IMR-90 (cell line): ENCODE measurements at regions not wholly inside any gene's neighbourhood (a gene's known extent, or its start where the extent isn't known, plus 50 kb on each side); places are given as distances from the start of the nearest gene placed in this dataset.

Experiments used
- ATAC-seq: fragments of 200-7000 bp; cut with Tn5 transposase; 2 replicates; pipeline ENCODE4 v1.9.1; 2020; ENCODE audit warnings: low read depth, mild to moderate bottlenecking, moderate library complexity
- BruUV-seq: library from RNA; stranded (reverse); fragments of 400-500 nt; replicated peaks from 2 replicates; lab custom pipeline; 2021; lab: Mats Ljungman, UMichigan
- CTCF ChIA-PET: fragments of 300-600 bp; formaldehyde crosslinking; extraction: SDS; loops from one replicate; lab custom pipeline; 2021; ENCODE audit warnings: antibody characterized with exemption; lab: Yijun Ruan, JAX
- POLR2A ChIA-PET: fragments of 300-600 bp; sonication (Branson Sonifier 250); formaldehyde crosslinking; loops from one replicate; lab custom pipeline; 2022; ENCODE audit warnings: antibody characterized with exemption; ENCODE audit not compliant: unreplicated experiment; lab: Charles Lee
- DNase-seq: peaks from one replicate; pipeline ENCODE4 v3.0.0; 2013
- H2AFZ ChIP-seq: replicated peaks from 2 replicates; pipeline ENCODE3; 2013; ENCODE audit warnings: low read length, mild to moderate bottlenecking; ENCODE audit not compliant: poor library complexity
- H2AK5ac ChIP-seq: 2 replicates; pipeline ENCODE4 v1.6.1; 2013; ENCODE audit warnings: low read depth, low read length, inconsistent platforms
- H2AK9ac ChIP-seq: replicated peaks from 2 replicates; pipeline ENCODE3; 2013; ENCODE audit warnings: mild to moderate bottlenecking, low read depth, low read length, moderate library complexity; ENCODE audit not compliant: poor library complexity
- H2BK120ac ChIP-seq: 2 replicates; pipeline ENCODE4 v1.6.1; 2013; ENCODE audit warnings: low read depth, low read length, inconsistent platforms
- H2BK15ac ChIP-seq: 3 replicates; pipeline ENCODE4 v1.6.1; 2013; ENCODE audit warnings: low read depth, low read length, inconsistent platforms
- H2BK20ac ChIP-seq: 2 replicates; pipeline ENCODE4 v1.6.1; 2013; ENCODE audit warnings: low read depth, mild to moderate bottlenecking, inconsistent platforms, low read length, moderate library complexity
- H2BK5ac ChIP-seq: 2 replicates; pipeline ENCODE4 v1.6.1; 2013; ENCODE audit warnings: mild to moderate bottlenecking, low read depth, low read length, inconsistent platforms; ENCODE audit not compliant: poor library complexity, severe bottlenecking
- H3K14ac ChIP-seq: replicated peaks from 2 replicates; pipeline ENCODE4 v1.6.1; 2013; ENCODE audit warnings: low read depth, low read length, inconsistent platforms
- H3K18ac ChIP-seq: 2 replicates; pipeline ENCODE4 v1.6.1; 2013; ENCODE audit warnings: low read depth, low read length, control low read depth
- H3K23ac ChIP-seq: 2 replicates; pipeline ENCODE4 v1.6.1; 2013; ENCODE audit warnings: low read depth, low read length, inconsistent platforms
- H3K27ac ChIP-seq: 2 replicates; pipeline ENCODE4 v1.5.1; 2013; ENCODE audit warnings: mild to moderate bottlenecking, control low read depth, low read length; ENCODE audit not compliant: insufficient read depth
- H3K27me3 ChIP-seq: 2 replicates; pipeline ENCODE4 v1.6.1; 2013; ENCODE audit warnings: low read length; ENCODE audit not compliant: control insufficient read depth, insufficient read depth
- H3K36me3 ChIP-seq: 2 replicates; pipeline ENCODE4 v1.6.1; 2013; ENCODE audit warnings: low read length, mixed read lengths; ENCODE audit not compliant: control insufficient read depth, insufficient read depth
- H3K4ac ChIP-seq: 2 replicates; pipeline ENCODE4 v1.6.1; 2013; ENCODE audit warnings: low read depth, low read length, inconsistent platforms
- H3K4me1 ChIP-seq: 2 replicates; pipeline ENCODE4 v1.6.1; 2013; ENCODE audit warnings: low read length, mixed read lengths; ENCODE audit not compliant: control insufficient read depth, insufficient read depth
- H3K4me2 ChIP-seq: 2 replicates; pipeline ENCODE4 v1.6.1; 2013; ENCODE audit warnings: low read depth, mild to moderate bottlenecking, control low read depth, low read length, moderate library complexity
- H3K4me3 ChIP-seq: 2 replicates; pipeline ENCODE4 v1.5.1; 2013; ENCODE audit warnings: low read depth, mild to moderate bottlenecking, control low read depth, low read length, moderate library complexity; ENCODE audit not compliant: insufficient read depth
- H3K56ac ChIP-seq: 2 replicates; pipeline ENCODE4 v1.6.1; 2013; ENCODE audit warnings: low read length, inconsistent platforms; ENCODE audit not compliant: insufficient read depth; ENCODE audit errors: extremely low read depth
- H3K79me1 ChIP-seq, 2 experiments: 2 replicates each; pipeline ENCODE4 v1.6.1; 2013; ENCODE audit warnings: low read length in 2 of 2, inconsistent platforms in 1 of 2, low read depth in 1 of 2
- H3K9ac ChIP-seq: 2 replicates; pipeline ENCODE4 v1.6.1; 2013; ENCODE audit warnings: low read depth, low read length, control low read depth
- H3K9me1 ChIP-seq: 2 replicates; pipeline ENCODE4 v1.6.1; 2013; ENCODE audit warnings: low read length, inconsistent platforms; ENCODE audit not compliant: insufficient read depth
- H3K9me3 ChIP-seq: 2 replicates; pipeline ENCODE4 v1.6.1; 2013; ENCODE audit warnings: low read length; ENCODE audit not compliant: control insufficient read depth, insufficient read depth
- H4K20me1 ChIP-seq: 2 replicates; pipeline ENCODE4 v1.6.1; 2013; ENCODE audit warnings: low read length, inconsistent platforms; ENCODE audit not compliant: insufficient read depth
- H4K5ac ChIP-seq: 2 replicates; pipeline ENCODE4 v1.6.1; 2013; ENCODE audit warnings: mild to moderate bottlenecking, low read depth, low read length, control low read depth
- H4K8ac ChIP-seq, 2 experiments: 2 replicates each; pipeline ENCODE4 v1.6.1; 2013; ENCODE audit warnings: low read depth in 2 of 2, low read length in 2 of 2, control low read depth in 1 of 2, inconsistent platforms in 1 of 2
- H4K91ac ChIP-seq: 2 replicates; pipeline ENCODE4 v1.6.1; 2013; ENCODE audit warnings: low read depth, low read length, inconsistent platforms; ENCODE audit not compliant: insufficient read depth
- RFX5 ChIP-seq: IDR thresholded peaks from 2 replicates; pipeline ENCODE4 v1.8.0; 2012; ENCODE audit warnings: low read depth, mild to moderate bottlenecking, low read length, moderate library complexity
- WGBS, 2 experiments: methylation state at CpG; one replicate each; pipeline versions ENCODE4 v1.1.5 to v1.1.7; 2013; ENCODE audit warnings: missing lambda C conversion rate in 2 of 2; ENCODE audit not compliant: insufficient read length in 1 of 2; ENCODE audit errors: extremely low coverage in 2 of 2; 5-methylcytosine and 5-hydroxymethylcytosine counted together
- dilution Hi-C: fragments of 300-500 bp; cut with HindIII; formaldehyde crosslinking; loops from one replicate; pipeline ENCODE4 v1.14.3; 2018; ENCODE audit warnings: low sequenced_read_pairs; ENCODE audit not compliant: unreplicated experiment
- in situ Hi-C: fragments of 300-500 bp; cut with MboI; formaldehyde crosslinking; loops from 3 replicates; pipeline ENCODE4 v1.14.3; 2019; ENCODE audit warnings: low sequenced_read_pairs, inconsistent platforms, mixed read lengths
- intact Hi-C: fragments of 100-400 bp; cut with micrococcal nuclease; formaldehyde crosslinking; loops from 2 replicates; pipeline ENCODE4 v1.10.0; 2022
- TF ChIP-seq, protein P1 (sequence below): fragments of 150-350 bp; IDR thresholded peaks from 2 replicates; pipeline ENCODE4 v1.6.1; 2017; ENCODE audit warnings: mild to moderate bottlenecking, antibody characterized with exemption, low read length, low read depth
- TF ChIP-seq, protein P2 (sequence below): fragments of 150-350 bp; IDR thresholded peaks from 2 replicates; pipeline ENCODE4 v1.6.1; 2016; ENCODE audit warnings: low read depth, mild to moderate bottlenecking, low read length, moderate library complexity, borderline replicate concordance

DNA sequence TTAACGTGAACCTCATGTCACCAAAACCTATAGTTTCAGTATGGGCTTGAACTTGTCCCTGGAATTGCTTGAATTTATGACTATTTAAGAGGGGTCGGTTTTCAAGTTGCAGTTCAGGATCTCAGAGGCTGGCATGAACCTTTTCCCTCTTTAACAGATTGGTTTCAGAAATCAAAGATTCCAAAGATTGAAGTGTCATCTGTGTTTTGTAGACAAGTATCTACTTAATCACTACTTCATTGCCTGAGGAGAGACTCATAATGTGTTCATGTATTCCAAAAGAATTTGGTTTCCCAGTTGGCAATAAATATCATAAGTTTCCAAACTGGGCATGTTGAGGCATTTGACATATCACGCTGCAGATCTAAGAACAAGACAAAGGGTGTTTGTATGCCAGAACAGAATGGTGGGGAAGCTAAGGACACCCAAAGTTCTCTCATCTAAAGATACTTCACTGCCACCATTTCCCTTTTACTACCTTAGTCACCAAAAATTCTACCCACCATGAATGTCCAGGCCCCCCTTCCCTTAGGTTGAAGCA, 199.5 kb downstream of the NUAK1 start:
- in situ Hi-C loops (no loop called here), intact Hi-C loops (no loop called here), dilution Hi-C loops (no loop called here)
- BruUV-seq: no TSS peak
- H2AFZ ChIP-seq: no peak overlapping the region
- ChIA-PET CTCF (interaction anchor here (0.6 kb wide), 2 partner anchors 169 to 1392 kb away, joined by 3 read pairs; no protein-coding TSS in a partner anchor), POLR2A (no interaction called here)
- no peak overlapping the region for H2BK120ac ChIP-seq
- H3K27ac ChIP-seq: no peak overlapping the region
- H2BK5ac ChIP-seq: no peak overlapping the region
- H3K14ac ChIP-seq: no peak overlapping the region
- H2AK9ac ChIP-seq: no peak overlapping the region
- H3K18ac ChIP-seq: no peak overlapping the region
- no peak overlapping the region for H2AK5ac ChIP-seq
- no peak for ATAC-seq
- no peak overlapping the region for H3K56ac ChIP-seq
- no peaks in the 10 kb centered on the region for H3K9me3 ChIP-seq
- H2BK20ac ChIP-seq: no peak overlapping the region
- H3K4ac ChIP-seq: no peak overlapping the region
- no peak overlapping the region for H4K91ac ChIP-seq
- H3K79me1 ChIP-seq: no peaks in the 10 kb centered on the region
- no peak overlapping the region for H3K4me3 ChIP-seq
- no peaks in the 10 kb centered on the region for H3K27me3 ChIP-seq
- no peak for DNase-seq
- H4K5ac ChIP-seq: no peak overlapping the region
- H3K4me1 ChIP-seq: peaks cover 14% of the 10 kb centered on the region
- H3K36me3 ChIP-seq: no peaks in the 10 kb centered on the region
- H3K4me2 ChIP-seq: no peak overlapping the region
- peaks cover 13% of the 10 kb centered on the region for H3K9me1 ChIP-seq
- H3K9ac ChIP-seq: no peak overlapping the region
- H3K23ac ChIP-seq: no peak overlapping the region
- no peak for TF ChIP-seq RFX5
- TF ChIP-seq, protein P1, sequence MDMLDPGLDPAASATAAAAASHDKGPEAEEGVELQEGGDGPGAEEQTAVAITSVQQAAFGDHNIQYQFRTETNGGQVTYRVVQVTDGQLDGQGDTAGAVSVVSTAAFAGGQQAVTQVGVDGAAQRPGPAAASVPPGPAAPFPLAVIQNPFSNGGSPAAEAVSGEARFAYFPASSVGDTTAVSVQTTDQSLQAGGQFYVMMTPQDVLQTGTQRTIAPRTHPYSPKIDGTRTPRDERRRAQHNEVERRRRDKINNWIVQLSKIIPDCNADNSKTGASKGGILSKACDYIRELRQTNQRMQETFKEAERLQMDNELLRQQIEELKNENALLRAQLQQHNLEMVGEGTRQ: no peak
- TF ChIP-seq, protein P2, sequence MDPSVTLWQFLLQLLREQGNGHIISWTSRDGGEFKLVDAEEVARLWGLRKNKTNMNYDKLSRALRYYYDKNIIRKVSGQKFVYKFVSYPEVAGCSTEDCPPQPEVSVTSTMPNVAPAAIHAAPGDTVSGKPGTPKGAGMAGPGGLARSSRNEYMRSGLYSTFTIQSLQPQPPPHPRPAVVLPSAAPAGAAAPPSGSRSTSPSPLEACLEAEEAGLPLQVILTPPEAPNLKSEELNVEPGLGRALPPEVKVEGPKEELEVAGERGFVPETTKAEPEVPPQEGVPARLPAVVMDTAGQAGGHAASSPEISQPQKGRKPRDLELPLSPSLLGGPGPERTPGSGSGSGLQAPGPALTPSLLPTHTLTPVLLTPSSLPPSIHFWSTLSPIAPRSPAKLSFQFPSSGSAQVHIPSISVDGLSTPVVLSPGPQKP: no peak
- H4K8ac ChIP-seq: no peak overlapping the region
- H4K20me1 ChIP-seq: no peaks in the 10 kb centered on the region
- no peak overlapping the region for H2BK15ac ChIP-seq
- no CpG with 5 or more reads among the region's 3 CpGs for WGBS, 2 experiments
